Neural progenitor cell (in vitro differentiated cells): ENCODE measurements at regions not wholly inside any gene's neighbourhood (a gene's known extent, or its start where the extent isn't known, plus 50 kb on each side); places are given as distances from the start of the nearest gene placed in this dataset.

Source experiments
- EZH2 ChIP-seq: fragments of 200-600 bp; sonication (generic); IDR thresholded peaks from 2 replicates; pipeline ENCODE4 v1.6.1; 2017; ENCODE audit warnings: antibody characterized with exemption, mild to moderate bottlenecking, moderate library complexity
- TF ChIP-seq, protein P1 (sequence below): fragments of 200-600 bp; sonication (generic); IDR thresholded peaks from 2 replicates; pipeline ENCODE4 v1.5.1; 2017; ENCODE audit warnings: antibody characterized with exemption, mild to moderate bottlenecking

DNA sequence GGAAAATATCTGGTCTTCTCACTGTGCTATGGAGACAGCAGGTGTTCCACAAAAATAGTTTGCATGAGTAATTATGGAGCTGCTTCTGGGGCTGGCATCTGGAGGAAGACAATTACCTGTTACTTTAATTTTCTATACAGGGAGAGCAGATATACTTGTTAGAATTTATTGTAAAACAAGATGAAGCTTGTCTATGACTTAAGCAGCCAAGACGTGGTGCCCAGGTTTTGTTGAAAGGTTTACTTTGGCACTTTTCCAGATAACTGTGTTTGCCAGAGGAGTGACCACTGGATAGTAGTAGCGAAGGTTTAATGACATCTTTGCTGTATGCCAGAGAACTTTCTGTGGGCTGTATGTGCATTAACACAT lies 134.5 kb upstream of the KL start:
- TF ChIP-seq, protein P1, sequence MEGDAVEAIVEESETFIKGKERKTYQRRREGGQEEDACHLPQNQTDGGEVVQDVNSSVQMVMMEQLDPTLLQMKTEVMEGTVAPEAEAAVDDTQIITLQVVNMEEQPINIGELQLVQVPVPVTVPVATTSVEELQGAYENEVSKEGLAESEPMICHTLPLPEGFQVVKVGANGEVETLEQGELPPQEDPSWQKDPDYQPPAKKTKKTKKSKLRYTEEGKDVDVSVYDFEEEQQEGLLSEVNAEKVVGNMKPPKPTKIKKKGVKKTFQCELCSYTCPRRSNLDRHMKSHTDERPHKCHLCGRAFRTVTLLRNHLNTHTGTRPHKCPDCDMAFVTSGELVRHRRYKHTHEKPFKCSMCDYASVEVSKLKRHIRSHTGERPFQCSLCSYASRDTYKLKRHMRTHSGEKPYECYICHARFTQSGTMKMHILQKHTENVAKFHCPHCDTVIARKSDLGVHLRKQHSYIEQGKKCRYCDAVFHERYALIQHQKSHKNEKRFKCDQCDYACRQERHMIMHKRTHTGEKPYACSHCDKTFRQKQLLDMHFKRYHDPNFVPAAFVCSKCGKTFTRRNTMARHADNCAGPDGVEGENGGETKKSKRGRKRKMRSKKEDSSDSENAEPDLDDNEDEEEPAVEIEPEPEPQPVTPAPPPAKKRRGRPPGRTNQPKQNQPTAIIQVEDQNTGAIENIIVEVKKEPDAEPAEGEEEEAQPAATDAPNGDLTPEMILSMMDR: no peak
- no peak for TF ChIP-seq EZH2
